Esophagus muscularis mucosa (tissue), 4 donors: ENCODE measurements at regions not wholly inside any gene's neighbourhood (a gene's known extent, or its start where the extent isn't known, plus 50 kb on each side); places are given as distances from the start of the nearest gene placed in this dataset.

Source experiments
- DNase-seq: peaks from one replicate; pipeline ENCODE4 v3.0.0-alpha.2; 2017; ENCODE audit errors: extremely low spot score
- H3K27ac ChIP-seq, 4 donors: fragments of 200-600 bp; sonication (generic); replicated peaks in 1 of 4; 1 replicate in 3 of 4; 2 replicates in 1 of 4; pipeline ENCODE4 v1.5.1; 2016 to 2019; ENCODE audit warnings: mild to moderate bottlenecking in 1 of 4
- H3K27me3 ChIP-seq, 4 donors: fragments of 200-600 bp; sonication (generic); one replicate each; pipeline versions ENCODE4 v1.5.1 to v1.6.0; 2016 to 2019
- H3K36me3 ChIP-seq, 4 donors: fragments of 200-600 bp; sonication (generic); one replicate each; pipeline ENCODE4 v1.5.1; 2016 to 2019
- H3K4me1 ChIP-seq, 4 donors: fragments of 200-600 bp; sonication (generic); one replicate each; pipeline ENCODE4 v1.5.1; 2016 to 2019
- H3K4me3 ChIP-seq, 4 donors: fragments of 200-600 bp; sonication (generic); 1 replicate in 2 of 4; 2 replicates in 2 of 4; pipeline ENCODE4 v1.5.1; 2016 to 2019; ENCODE audit warnings: mild to moderate bottlenecking in 4 of 4, moderate library complexity in 1 of 4
- H3K9me3 ChIP-seq, 4 donors: fragments of 200-600 bp; sonication (generic); 1 replicate in 3 of 4; 2 replicates in 1 of 4; pipeline ENCODE4 v1.5.1; 2016 to 2019
- EP300 ChIP-seq: sonication (generic); formaldehyde crosslinking; IDR thresholded peaks from one replicate; pipeline ENCODE4 v1.6.1; 2017; ENCODE audit warnings: antibody characterized with exemption
- POLR2A ChIP-seq: fragments of 450-650 bp; IDR thresholded peaks from one replicate; pipeline ENCODE4 v1.6.1; 2017; ENCODE audit warnings: antibody characterized with exemption, moderate library complexity, mild to moderate bottlenecking, low read depth
- POLR2AphosphoS5 ChIP-seq, 2 donors: sonication (generic); formaldehyde crosslinking; IDR thresholded peaks; one replicate each; pipeline ENCODE4 v1.6.1; 2017; ENCODE audit warnings: antibody characterized with exemption in 2 of 2
- WGBS: methylation state at CpG from one replicate; pipeline ENCODE4 v1.1.5; 2018; 5-methylcytosine and 5-hydroxymethylcytosine counted together
- intact Hi-C: fragments of 100-400 bp; cut with DNase I; formaldehyde crosslinking; loops from one replicate; pipeline ENCODE4 v1.15.1; 2023
- TF ChIP-seq, protein P1 (sequence below), 3 experiments: fragments of 200-600 bp in 2 of 3; fragments of 450-650 bp in 1 of 3; sonication (generic) in 2 of 3; IDR thresholded peaks; one replicate each; pipeline ENCODE4 v1.5.1; 2017 to 2019; ENCODE audit warnings: antibody characterized with exemption in 3 of 3, mild to moderate bottlenecking in 2 of 3, moderate library complexity in 1 of 3

GRCh38 chr5:2136728-2137333, 254.1 kb upstream of the IRX4 start:
- no peak for DNase-seq
- Histone ChIP-seq H3K9me3 (no peaks in the 10 kb centered on the region), H3K36me3 (no peaks in the 10 kb centered on the region), H3K4me3 (no peak overlapping the region), H3K4me1 (no peaks in the 10 kb centered on the region), H3K27me3 (peaks cover 0 to 65% (median 0%) of the 10 kb centered on the region in 4 donors), H3K27ac (no peak overlapping the region)
- intact Hi-C loops = no loop called here
- no peak for TF ChIP-seq POLR2A
- TF ChIP-seq, protein P1, sequence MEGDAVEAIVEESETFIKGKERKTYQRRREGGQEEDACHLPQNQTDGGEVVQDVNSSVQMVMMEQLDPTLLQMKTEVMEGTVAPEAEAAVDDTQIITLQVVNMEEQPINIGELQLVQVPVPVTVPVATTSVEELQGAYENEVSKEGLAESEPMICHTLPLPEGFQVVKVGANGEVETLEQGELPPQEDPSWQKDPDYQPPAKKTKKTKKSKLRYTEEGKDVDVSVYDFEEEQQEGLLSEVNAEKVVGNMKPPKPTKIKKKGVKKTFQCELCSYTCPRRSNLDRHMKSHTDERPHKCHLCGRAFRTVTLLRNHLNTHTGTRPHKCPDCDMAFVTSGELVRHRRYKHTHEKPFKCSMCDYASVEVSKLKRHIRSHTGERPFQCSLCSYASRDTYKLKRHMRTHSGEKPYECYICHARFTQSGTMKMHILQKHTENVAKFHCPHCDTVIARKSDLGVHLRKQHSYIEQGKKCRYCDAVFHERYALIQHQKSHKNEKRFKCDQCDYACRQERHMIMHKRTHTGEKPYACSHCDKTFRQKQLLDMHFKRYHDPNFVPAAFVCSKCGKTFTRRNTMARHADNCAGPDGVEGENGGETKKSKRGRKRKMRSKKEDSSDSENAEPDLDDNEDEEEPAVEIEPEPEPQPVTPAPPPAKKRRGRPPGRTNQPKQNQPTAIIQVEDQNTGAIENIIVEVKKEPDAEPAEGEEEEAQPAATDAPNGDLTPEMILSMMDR (IDR thresholded peaks at IDR 0.05) = no peak
- TF ChIP-seq EP300 = no peak
- no peak for TF ChIP-seq POLR2AphosphoS5 (IDR thresholded peaks at IDR 0.05)
- WGBS = 92% methylated on average over 44 of the region's 44 CpGs

GRCh38 chr5:2135833-2136232, 253.1 kb upstream of the IRX4 start:
- DNase-seq = no peak
- no peak for TF ChIP-seq EP300
- no peak for TF ChIP-seq POLR2AphosphoS5 (IDR thresholded peaks at IDR 0.05)
- no peak for TF ChIP-seq POLR2A
- H3K4me3 ChIP-seq = no peak overlapping the region
- 86% methylated on average over 5 of the region's 5 CpGs for WGBS
- no peaks in the 10 kb centered on the region for H3K36me3 ChIP-seq
- no peaks in the 10 kb centered on the region for H3K4me1 ChIP-seq
- peaks cover 0 to 55% (median 0%) of the 10 kb centered on the region in 4 donors for H3K27me3 ChIP-seq
- intact Hi-C loops = no loop called here
- no peak overlapping the region for H3K27ac ChIP-seq
- no peaks in the 10 kb centered on the region for H3K9me3 ChIP-seq

- 58% methylated on average over 5 of the region's 8 CpGs for WGBS
- Histone ChIP-seq H3K4me3 (no peak overlapping the region), H3K27me3 (peaks cover 0 to 50% (median 0%) of the 10 kb centered on the region in 4 donors), H3K4me1 (no peaks in the 10 kb centered on the region), H3K27ac (no peak overlapping the region), H3K9me3 (no peaks in the 10 kb centered on the region), H3K36me3 (no peaks in the 10 kb centered on the region)
- no peak for TF ChIP-seq EP300
- TF ChIP-seq, protein P1 (IDR thresholded peaks at IDR 0.05) = no peak
- TF ChIP-seq POLR2A = no peak
- TF ChIP-seq POLR2AphosphoS5 (IDR thresholded peaks at IDR 0.05) = no peak
- DNase-seq = no peak
- intact Hi-C loops = no loop called here
Observed at GRCh38 chr5:2135354-2135753, 252.6 kb upstream of the IRX4 start.

- peaks cover 0 to 46% (median 0%) of the 10 kb centered on the region in 4 donors for H3K27me3 ChIP-seq
- no peak overlapping the region for H3K27ac ChIP-seq
- no peaks in the 10 kb centered on the region for H3K9me3 ChIP-seq
- no peak for DNase-seq
- 68% methylated on average over 19 of the region's 19 CpGs for WGBS
- H3K4me3 ChIP-seq = no peak overlapping the region
- peaks cover 0 to 4% (median 0%) of the 10 kb centered on the region in 4 donors for H3K4me1 ChIP-seq
- intact Hi-C loops = no loop called here
- TF ChIP-seq POLR2A (no peak), EP300 (no peak), POLR2AphosphoS5 (IDR thresholded peaks at IDR 0.05) (no peak)
- TF ChIP-seq, protein P1 (IDR thresholded peaks at IDR 0.05) = no peak
- H3K36me3 ChIP-seq = no peaks in the 10 kb centered on the region
Observed at GRCh38 chr5:2134543-2135292, 252.0 kb upstream of the IRX4 start.

DNA sequence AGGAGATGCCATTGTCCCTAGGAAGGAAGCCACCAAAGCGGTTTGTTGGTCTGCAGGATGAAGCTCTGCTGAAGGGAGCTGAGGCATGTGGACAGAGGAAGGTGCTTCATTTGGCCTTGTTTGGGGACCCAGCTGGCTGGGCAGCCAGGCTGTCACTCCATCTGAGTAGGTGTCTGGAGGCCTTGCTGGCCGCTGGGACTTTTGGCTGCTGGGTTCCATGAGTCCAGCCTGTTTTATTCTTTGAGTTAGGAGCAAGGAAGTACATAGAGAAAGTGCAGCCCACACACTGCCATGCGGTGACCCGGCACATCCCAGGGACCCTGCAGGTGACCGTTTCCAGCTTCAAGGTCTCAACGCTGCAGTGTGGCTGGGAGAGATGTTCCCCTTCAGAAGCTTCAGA, 251.2 kb upstream of the IRX4 start:
- no peak overlapping the region for H3K4me3 ChIP-seq
- 97% methylated on average over 6 of the region's 6 CpGs for WGBS
- DNase-seq = no peak
- intact Hi-C loops = no loop called here
- peaks cover 0 to 11% (median 3%) of the 10 kb centered on the region in 4 donors for H3K4me1 ChIP-seq
- H3K9me3 ChIP-seq = no peaks in the 10 kb centered on the region
- H3K27ac ChIP-seq = no peak overlapping the region
- H3K36me3 ChIP-seq = no peaks in the 10 kb centered on the region
- TF ChIP-seq POLR2A (no peak), EP300 (no peak), POLR2AphosphoS5 (IDR thresholded peaks at IDR 0.05) (no peak)
- TF ChIP-seq, protein P1 (IDR thresholded peaks at IDR 0.05) = no peak
- peaks cover 0 to 39% (median 0%) of the 10 kb centered on the region in 4 donors for H3K27me3 ChIP-seq
